Mammary epithelial cell (primary cell): ENCODE measurements at regions not wholly inside any gene's neighbourhood (a gene's known extent, or its start where the extent isn't known, plus 50 kb on each side); places are given as distances from the start of the nearest gene placed in this dataset.

Experiments
- CTCF ChIP-seq, 2 donors: IDR thresholded peaks in 1 of 2; conservative IDR thresholded peaks in 1 of 2; 2 replicates each; pipeline ENCODE4 v1.5.1; 2011 to 2012; ENCODE audit warnings: inconsistent platforms in 2 of 2, low read length in 2 of 2, mild to moderate bottlenecking in 2 of 2, control low read depth in 1 of 2, low read depth in 1 of 2; ENCODE audit not compliant: insufficient read depth in 1 of 2; ENCODE audit errors: extremely low read depth in 1 of 2
- EZH2 ChIP-seq: IDR thresholded peaks from 2 replicates; pipeline ENCODE4 v1.6.1; 2012; ENCODE audit warnings: low read length, inconsistent platforms, borderline replicate concordance

- TF ChIP-seq CTCF (conservative IDR thresholded peaks at IDR 0.05 in 1 of 2, IDR thresholded peaks at IDR 0.05 in 1 of 2; ENCODE audit: extremely low read depth in 1 of 2, insufficient read depth in 1 of 2, low read depth in 1 of 2, low read length in 2 of 2) = no peak
- TF ChIP-seq EZH2 = no peak
These were observed 160.1 kb downstream of the SUDS3 start for GRCh38 chr12:118536306-118536906.
